WTC11 (cell line): ENCODE measurements at regions not wholly inside any gene's neighbourhood (a gene's known extent, or its start where the extent isn't known, plus 50 kb on each side); places are given as distances from the start of the nearest gene placed in this dataset.

Experiments used
- ATAC-seq: fragments of 200-7000 bp; cut with Tn5 transposase; 2 replicates; pipeline ENCODE4 v1.10.0; 2021; ENCODE audit warnings: mild to moderate bottlenecking, moderate library complexity
- CTCF ChIA-PET: fragments of 300-600 bp; sonication (Branson Sonifier 250); formaldehyde crosslinking; loops from one replicate; lab custom pipeline; 2021; ENCODE audit warnings: antibody characterized with exemption; lab: Charles Lee
- POLR2A ChIA-PET: fragments of 350-600 bp; sonication (Branson Sonifier 250); formaldehyde crosslinking; loops from one replicate; lab custom pipeline; 2021; ENCODE audit warnings: antibody characterized with exemption; lab: Charles Lee
- DNase-seq: peaks from one replicate; pipeline ENCODE4 v3.0.0; 2021; ENCODE audit warnings: low spot score
- H3K27ac Mint-ChIP-seq: 2 replicates; pipeline ENCODE4 v1.8.0; 2021; ENCODE audit warnings: mixed read lengths
- H3K27me3 Mint-ChIP-seq: 2 replicates; pipeline ENCODE4 v1.8.0; 2021; ENCODE audit warnings: low read depth, mild to moderate bottlenecking, moderate library complexity, mixed read lengths
- H3K36me3 Mint-ChIP-seq: 2 replicates; pipeline ENCODE4 v1.8.0; 2021; ENCODE audit warnings: mixed read lengths
- H3K4me1 Mint-ChIP-seq: 2 replicates; pipeline ENCODE4 v1.8.0; 2022; ENCODE audit warnings: mixed read lengths
- H3K4me3 Mint-ChIP-seq: 2 replicates; pipeline ENCODE4 v1.8.0; 2021; ENCODE audit warnings: mild to moderate bottlenecking, moderate library complexity, mixed read lengths
- H3K9me3 Mint-ChIP-seq: 2 replicates; pipeline ENCODE4 v1.8.0; 2021; ENCODE audit warnings: mixed read lengths
- ATF1 ChIP-seq: sonication (generic); formaldehyde crosslinking; IDR thresholded peaks from 2 replicates; pipeline ENCODE4 v1.8.1; 2023; ENCODE audit warnings: mild to moderate bottlenecking, moderate library complexity, missing genetic modification reagents
- FOXK1 ChIP-seq: sonication (generic); formaldehyde crosslinking; IDR thresholded peaks from 2 replicates; pipeline ENCODE4 v1.8.0; 2022; ENCODE audit warnings: mild to moderate bottlenecking, moderate library complexity, missing genetic modification reagents
- FOXP1 ChIP-seq: sonication (generic); formaldehyde crosslinking; IDR thresholded peaks from 2 replicates; pipeline ENCODE4 v1.8.0; 2022; ENCODE audit warnings: missing genetic modification reagents, mild to moderate bottlenecking, moderate library complexity, borderline replicate concordance
- NFE2L1 ChIP-seq: sonication (generic); formaldehyde crosslinking; IDR thresholded peaks from 2 replicates; pipeline ENCODE4 v1.8.1; 2023; ENCODE audit warnings: missing genetic modification reagents
- NR1H2 ChIP-seq: sonication (generic); formaldehyde crosslinking; IDR thresholded peaks from 2 replicates; pipeline ENCODE4 v1.9.0; 2021; ENCODE audit warnings: mild to moderate bottlenecking, moderate library complexity, missing genetic modification reagents
- SP1 ChIP-seq: sonication (generic); formaldehyde crosslinking; conservative IDR thresholded peaks from 2 replicates; pipeline ENCODE4 v1.8.1; 2022; ENCODE audit warnings: missing genetic modification reagents
- TP53 ChIP-seq: sonication (generic); formaldehyde crosslinking; IDR thresholded peaks from 2 replicates; pipeline ENCODE4 v1.8.1; 2023; ENCODE audit warnings: mild to moderate bottlenecking, missing genetic modification reagents
- ZNF121 ChIP-seq: sonication (generic); formaldehyde crosslinking; IDR thresholded peaks from 2 replicates; pipeline ENCODE4 v1.8.0; 2023; ENCODE audit warnings: missing genetic modification reagents
- TF ChIP-seq, protein P1 (sequence below): fragments of 250-450 bp; sonication (Bioruptor Pico); IDR thresholded peaks from 2 replicates; pipeline ENCODE4 v1.9.0; 2021; ENCODE audit warnings: mild to moderate bottlenecking
- TF ChIP-seq, protein P2 (sequence below): sonication (generic); formaldehyde crosslinking; IDR thresholded peaks from 2 replicates; pipeline ENCODE4 v1.8.1; 2023; ENCODE audit warnings: mild to moderate bottlenecking, missing genetic modification reagents
- TF ChIP-seq, protein P3 (sequence below): sonication (generic); formaldehyde crosslinking; IDR thresholded peaks from 2 replicates; pipeline ENCODE4 v1.8.1; 2022; ENCODE audit warnings: mild to moderate bottlenecking, missing genetic modification reagents, moderate library complexity, borderline replicate concordance
- TF ChIP-seq, protein P4 (sequence below): fragments of 200-600 bp; IDR thresholded peaks from 2 replicates; pipeline ENCODE4 v1.8.0; 2022; ENCODE audit warnings: antibody characterized with exemption
- TF ChIP-seq, protein P5 (sequence below): sonication (generic); formaldehyde crosslinking; conservative IDR thresholded peaks from 2 replicates; pipeline ENCODE4 v1.8.1; 2022; ENCODE audit warnings: mild to moderate bottlenecking, missing genetic modification reagents
- TF ChIP-seq, protein P6 (sequence below): sonication (generic); formaldehyde crosslinking; IDR thresholded peaks from 2 replicates; pipeline ENCODE4 v1.8.1; 2023; ENCODE audit warnings: mild to moderate bottlenecking, missing genetic modification reagents, borderline replicate concordance
- TF ChIP-seq, protein P7 (sequence below): sonication (generic); formaldehyde crosslinking; IDR thresholded peaks from 2 replicates; pipeline ENCODE4 v1.8.0; 2022; ENCODE audit warnings: mild to moderate bottlenecking, missing genetic modification reagents
- TF ChIP-seq, protein P8 (sequence below): sonication (generic); formaldehyde crosslinking; IDR thresholded peaks from 2 replicates; pipeline ENCODE4 v1.8.0; 2022; ENCODE audit warnings: missing genetic modification reagents

DNA sequence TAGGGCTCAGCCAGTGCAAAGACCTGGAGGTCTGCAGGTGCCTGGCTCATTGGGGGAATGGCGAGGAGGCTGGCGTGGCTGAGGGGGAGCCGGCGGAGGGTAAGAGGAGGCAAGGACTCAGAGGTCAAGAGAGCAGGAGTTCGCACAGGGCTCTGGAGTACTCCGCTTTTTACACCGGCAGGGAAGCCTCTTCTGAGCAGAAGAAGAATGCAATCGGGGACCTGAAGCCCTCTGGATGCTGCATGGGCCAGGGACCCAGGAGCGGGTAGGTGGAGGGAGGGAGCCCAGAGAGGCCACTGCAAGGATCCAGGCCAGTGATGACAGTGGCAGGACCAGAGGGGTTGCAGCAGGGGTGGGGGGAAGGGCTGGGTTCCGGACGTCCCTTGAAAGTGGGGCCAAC lies 70.4 kb upstream of the TAMM41 start:
- H3K9me3 Mint-ChIP-seq = peaks cover 14% of the 10 kb centered on the region
- no peak for ATAC-seq

DNA sequence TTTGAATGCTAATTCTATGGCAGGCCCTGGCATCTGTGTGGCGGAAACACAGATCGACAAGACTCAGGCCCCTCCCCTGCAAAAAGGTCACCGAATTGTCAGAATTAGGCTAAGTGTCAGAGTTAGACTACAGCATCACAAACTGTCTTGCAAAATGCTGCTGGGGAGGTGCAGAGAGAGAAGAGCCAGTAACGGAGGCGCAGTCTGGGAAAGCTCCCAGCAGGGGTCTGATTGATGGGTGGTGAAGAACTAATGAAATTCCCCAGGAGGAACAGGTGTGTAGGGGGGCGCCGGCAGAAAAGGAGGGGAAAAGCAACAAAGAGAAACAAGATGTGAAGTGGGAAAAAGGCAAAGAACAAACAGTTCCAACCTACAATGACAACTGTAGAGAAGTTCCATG lies 72.7 kb upstream of the TAMM41 start:
- H3K27ac Mint-ChIP-seq = no peak overlapping the region
- no peak for TF ChIP-seq NFE2L1 (CRISPR knock-in tag)
- TF ChIP-seq TP53 = no peak
- TF ChIP-seq, protein P1, sequence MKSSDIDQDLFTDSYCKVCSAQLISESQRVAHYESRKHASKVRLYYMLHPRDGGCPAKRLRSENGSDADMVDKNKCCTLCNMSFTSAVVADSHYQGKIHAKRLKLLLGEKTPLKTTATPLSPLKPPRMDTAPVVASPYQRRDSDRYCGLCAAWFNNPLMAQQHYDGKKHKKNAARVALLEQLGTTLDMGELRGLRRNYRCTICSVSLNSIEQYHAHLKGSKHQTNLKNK (CRISPR knock-in tag) = no peak
- TF ChIP-seq, protein P2, sequence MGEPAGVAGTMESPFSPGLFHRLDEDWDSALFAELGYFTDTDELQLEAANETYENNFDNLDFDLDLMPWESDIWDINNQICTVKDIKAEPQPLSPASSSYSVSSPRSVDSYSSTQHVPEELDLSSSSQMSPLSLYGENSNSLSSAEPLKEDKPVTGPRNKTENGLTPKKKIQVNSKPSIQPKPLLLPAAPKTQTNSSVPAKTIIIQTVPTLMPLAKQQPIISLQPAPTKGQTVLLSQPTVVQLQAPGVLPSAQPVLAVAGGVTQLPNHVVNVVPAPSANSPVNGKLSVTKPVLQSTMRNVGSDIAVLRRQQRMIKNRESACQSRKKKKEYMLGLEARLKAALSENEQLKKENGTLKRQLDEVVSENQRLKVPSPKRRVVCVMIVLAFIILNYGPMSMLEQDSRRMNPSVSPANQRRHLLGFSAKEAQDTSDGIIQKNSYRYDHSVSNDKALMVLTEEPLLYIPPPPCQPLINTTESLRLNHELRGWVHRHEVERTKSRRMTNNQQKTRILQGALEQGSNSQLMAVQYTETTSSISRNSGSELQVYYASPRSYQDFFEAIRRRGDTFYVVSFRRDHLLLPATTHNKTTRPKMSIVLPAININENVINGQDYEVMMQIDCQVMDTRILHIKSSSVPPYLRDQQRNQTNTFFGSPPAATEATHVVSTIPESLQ (CRISPR knock-in tag) = no peak
- TF ChIP-seq FOXK1 (CRISPR knock-in tag) = no peak
- TF ChIP-seq SP1 = no peak
- no peak for TF ChIP-seq FOXP1
- TF ChIP-seq, protein P3, sequence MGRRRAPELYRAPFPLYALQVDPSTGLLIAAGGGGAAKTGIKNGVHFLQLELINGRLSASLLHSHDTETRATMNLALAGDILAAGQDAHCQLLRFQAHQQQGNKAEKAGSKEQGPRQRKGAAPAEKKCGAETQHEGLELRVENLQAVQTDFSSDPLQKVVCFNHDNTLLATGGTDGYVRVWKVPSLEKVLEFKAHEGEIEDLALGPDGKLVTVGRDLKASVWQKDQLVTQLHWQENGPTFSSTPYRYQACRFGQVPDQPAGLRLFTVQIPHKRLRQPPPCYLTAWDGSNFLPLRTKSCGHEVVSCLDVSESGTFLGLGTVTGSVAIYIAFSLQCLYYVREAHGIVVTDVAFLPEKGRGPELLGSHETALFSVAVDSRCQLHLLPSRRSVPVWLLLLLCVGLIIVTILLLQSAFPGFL (CRISPR knock-in tag) = no peak
- no peak for TF ChIP-seq ZNF121
- no peak for TF ChIP-seq ATF1
- TF ChIP-seq, protein P4, sequence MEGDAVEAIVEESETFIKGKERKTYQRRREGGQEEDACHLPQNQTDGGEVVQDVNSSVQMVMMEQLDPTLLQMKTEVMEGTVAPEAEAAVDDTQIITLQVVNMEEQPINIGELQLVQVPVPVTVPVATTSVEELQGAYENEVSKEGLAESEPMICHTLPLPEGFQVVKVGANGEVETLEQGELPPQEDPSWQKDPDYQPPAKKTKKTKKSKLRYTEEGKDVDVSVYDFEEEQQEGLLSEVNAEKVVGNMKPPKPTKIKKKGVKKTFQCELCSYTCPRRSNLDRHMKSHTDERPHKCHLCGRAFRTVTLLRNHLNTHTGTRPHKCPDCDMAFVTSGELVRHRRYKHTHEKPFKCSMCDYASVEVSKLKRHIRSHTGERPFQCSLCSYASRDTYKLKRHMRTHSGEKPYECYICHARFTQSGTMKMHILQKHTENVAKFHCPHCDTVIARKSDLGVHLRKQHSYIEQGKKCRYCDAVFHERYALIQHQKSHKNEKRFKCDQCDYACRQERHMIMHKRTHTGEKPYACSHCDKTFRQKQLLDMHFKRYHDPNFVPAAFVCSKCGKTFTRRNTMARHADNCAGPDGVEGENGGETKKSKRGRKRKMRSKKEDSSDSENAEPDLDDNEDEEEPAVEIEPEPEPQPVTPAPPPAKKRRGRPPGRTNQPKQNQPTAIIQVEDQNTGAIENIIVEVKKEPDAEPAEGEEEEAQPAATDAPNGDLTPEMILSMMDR = no peak

More for the DNA sequence above, 70.4 kb upstream of the TAMM41 start:
- CTCF ChIA-PET = no interaction called here
- Mint-ChIP-seq H3K36me3 (peaks cover 10% of the 10 kb centered on the region), H3K4me1 (peaks cover 16% of the 10 kb centered on the region), H3K27ac (no peak overlapping the region), H3K27me3 (no peaks in the 10 kb centered on the region; the same call in 1 of the 2 replicates), H3K4me3 (no peak overlapping the region)
- DNase-seq = no peak
- TF ChIP-seq, protein P5, sequence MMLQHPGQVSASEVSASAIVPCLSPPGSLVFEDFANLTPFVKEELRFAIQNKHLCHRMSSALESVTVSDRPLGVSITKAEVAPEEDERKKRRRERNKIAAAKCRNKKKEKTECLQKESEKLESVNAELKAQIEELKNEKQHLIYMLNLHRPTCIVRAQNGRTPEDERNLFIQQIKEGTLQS = no peak
- TF ChIP-seq NR1H2 (CRISPR knock-in tag) = no peak
- TF ChIP-seq, protein P6, sequence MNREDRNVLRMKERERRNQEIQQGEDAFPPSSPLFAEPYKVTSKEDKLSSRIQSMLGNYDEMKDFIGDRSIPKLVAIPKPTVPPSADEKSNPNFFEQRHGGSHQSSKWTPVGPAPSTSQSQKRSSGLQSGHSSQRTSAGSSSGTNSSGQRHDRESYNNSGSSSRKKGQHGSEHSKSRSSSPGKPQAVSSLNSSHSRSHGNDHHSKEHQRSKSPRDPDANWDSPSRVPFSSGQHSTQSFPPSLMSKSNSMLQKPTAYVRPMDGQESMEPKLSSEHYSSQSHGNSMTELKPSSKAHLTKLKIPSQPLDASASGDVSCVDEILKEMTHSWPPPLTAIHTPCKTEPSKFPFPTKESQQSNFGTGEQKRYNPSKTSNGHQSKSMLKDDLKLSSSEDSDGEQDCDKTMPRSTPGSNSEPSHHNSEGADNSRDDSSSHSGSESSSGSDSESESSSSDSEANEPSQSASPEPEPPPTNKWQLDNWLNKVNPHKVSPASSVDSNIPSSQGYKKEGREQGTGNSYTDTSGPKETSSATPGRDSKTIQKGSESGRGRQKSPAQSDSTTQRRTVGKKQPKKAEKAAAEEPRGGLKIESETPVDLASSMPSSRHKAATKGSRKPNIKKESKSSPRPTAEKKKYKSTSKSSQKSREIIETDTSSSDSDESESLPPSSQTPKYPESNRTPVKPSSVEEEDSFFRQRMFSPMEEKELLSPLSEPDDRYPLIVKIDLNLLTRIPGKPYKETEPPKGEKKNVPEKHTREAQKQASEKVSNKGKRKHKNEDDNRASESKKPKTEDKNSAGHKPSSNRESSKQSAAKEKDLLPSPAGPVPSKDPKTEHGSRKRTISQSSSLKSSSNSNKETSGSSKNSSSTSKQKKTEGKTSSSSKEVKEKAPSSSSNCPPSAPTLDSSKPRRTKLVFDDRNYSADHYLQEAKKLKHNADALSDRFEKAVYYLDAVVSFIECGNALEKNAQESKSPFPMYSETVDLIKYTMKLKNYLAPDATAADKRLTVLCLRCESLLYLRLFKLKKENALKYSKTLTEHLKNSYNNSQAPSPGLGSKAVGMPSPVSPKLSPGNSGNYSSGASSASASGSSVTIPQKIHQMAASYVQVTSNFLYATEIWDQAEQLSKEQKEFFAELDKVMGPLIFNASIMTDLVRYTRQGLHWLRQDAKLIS (CRISPR knock-in tag) = no peak
- TF ChIP-seq, protein P7, sequence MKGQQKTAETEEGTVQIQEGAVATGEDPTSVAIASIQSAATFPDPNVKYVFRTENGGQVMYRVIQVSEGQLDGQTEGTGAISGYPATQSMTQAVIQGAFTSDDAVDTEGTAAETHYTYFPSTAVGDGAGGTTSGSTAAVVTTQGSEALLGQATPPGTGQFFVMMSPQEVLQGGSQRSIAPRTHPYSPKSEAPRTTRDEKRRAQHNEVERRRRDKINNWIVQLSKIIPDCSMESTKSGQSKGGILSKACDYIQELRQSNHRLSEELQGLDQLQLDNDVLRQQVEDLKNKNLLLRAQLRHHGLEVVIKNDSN = no peak
- TF ChIP-seq, protein P8, sequence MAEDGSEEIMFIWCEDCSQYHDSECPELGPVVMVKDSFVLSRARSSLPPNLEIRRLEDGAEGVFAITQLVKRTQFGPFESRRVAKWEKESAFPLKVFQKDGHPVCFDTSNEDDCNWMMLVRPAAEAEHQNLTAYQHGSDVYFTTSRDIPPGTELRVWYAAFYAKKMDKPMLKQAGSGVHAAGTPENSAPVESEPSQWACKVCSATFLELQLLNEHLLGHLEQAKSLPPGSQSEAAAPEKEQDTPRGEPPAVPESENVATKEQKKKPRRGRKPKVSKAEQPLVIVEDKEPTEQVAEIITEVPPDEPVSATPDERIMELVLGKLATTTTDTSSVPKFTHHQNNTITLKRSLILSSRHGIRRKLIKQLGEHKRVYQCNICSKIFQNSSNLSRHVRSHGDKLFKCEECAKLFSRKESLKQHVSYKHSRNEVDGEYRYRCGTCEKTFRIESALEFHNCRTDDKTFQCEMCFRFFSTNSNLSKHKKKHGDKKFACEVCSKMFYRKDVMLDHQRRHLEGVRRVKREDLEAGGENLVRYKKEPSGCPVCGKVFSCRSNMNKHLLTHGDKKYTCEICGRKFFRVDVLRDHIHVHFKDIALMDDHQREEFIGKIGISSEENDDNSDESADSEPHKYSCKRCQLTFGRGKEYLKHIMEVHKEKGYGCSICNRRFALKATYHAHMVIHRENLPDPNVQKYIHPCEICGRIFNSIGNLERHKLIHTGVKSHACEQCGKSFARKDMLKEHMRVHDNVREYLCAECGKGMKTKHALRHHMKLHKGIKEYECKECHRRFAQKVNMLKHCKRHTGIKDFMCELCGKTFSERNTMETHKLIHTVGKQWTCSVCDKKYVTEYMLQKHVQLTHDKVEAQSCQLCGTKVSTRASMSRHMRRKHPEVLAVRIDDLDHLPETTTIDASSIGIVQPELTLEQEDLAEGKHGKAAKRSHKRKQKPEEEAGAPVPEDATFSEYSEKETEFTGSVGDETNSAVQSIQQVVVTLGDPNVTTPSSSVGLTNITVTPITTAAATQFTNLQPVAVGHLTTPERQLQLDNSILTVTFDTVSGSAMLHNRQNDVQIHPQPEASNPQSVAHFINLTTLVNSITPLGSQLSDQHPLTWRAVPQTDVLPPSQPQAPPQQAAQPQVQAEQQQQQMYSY (CRISPR knock-in tag) = 0 out of 2 replicates have a peak, but pooled peaks have one; percentile 28
- POLR2A ChIA-PET = no interaction called here

More for the DNA sequence above, 72.7 kb upstream of the TAMM41 start:
- H3K27me3 Mint-ChIP-seq = no peaks in the 10 kb centered on the region
- H3K4me1 Mint-ChIP-seq = peaks cover 21% of the 10 kb centered on the region
- CTCF ChIA-PET = interaction anchor here (1.2 to 1.4 kb wide), 2 partner anchors 25 to 560 kb away, joined by 3 to 6 read pairs; no protein-coding TSS in a partner anchor
- H3K9me3 Mint-ChIP-seq = peaks cover 18% of the 10 kb centered on the region
- H3K36me3 Mint-ChIP-seq = peaks cover 10% of the 10 kb centered on the region
- POLR2A ChIA-PET = no interaction called here
- no peak overlapping the region for H3K4me3 Mint-ChIP-seq
- ATAC-seq (peak; percentile 28; the same call in 1 of the 2 replicates), DNase-seq (peak; percentile 46)
